Right cardiac atrium (tissue), 5 donors: ENCODE measurements at regions not wholly inside any gene's neighbourhood (a gene's known extent, or its start where the extent isn't known, plus 50 kb on each side); places are given as distances from the start of the nearest gene placed in this dataset.

Experiments used
- ATAC-seq, 2 donors: fragments of 200-7000 bp; cut with Tn5 transposase; one replicate each; pipeline versions ENCODE4 v1.8.0 to v1.9.1; 2020; ENCODE audit warnings: moderate library complexity in 2 of 2, mild to moderate bottlenecking in 1 of 2
- DNase-seq, 3 donors: peaks; one replicate each; pipeline ENCODE4 v3.0.0-alpha.2; 2020
- H3K27ac ChIP-seq: one replicate; pipeline ENCODE4 v1.5.1; 2013; ENCODE audit warnings: mild to moderate bottlenecking, low read length, control low read depth, moderate library complexity
- H3K27me3 ChIP-seq: one replicate; pipeline ENCODE4 v1.6.1; 2013; ENCODE audit not compliant: control insufficient read depth, insufficient read depth
- H3K4me1 ChIP-seq: one replicate; pipeline ENCODE4 v1.6.1; 2013; ENCODE audit warnings: low read length; ENCODE audit not compliant: control insufficient read depth, insufficient read depth
- H3K4me3 ChIP-seq: one replicate; pipeline ENCODE4 v1.5.1; 2013; ENCODE audit warnings: low read length, control low read depth
- H3K9me3 ChIP-seq: one replicate; pipeline ENCODE4 v1.6.1; 2013; ENCODE audit warnings: low read length; ENCODE audit not compliant: control insufficient read depth
- WGBS: extraction: QIAGEN DNeasy Blood & Tissue Kit; methylation state at CpG from one replicate; pipeline ENCODE4 v1.1.7; 2013; 5-methylcytosine and 5-hydroxymethylcytosine counted together
- intact Hi-C, 4 donors: fragments of 100-400 bp; cut with DNase I; formaldehyde crosslinking; loops; one replicate each; pipeline versions ENCODE4 v1.11.0 to v1.14.0; 2022 to 2023
- donor health status: healthy with polysubstance abuse.
- donor health status: DM: no; HTN: yes; CAD: no.
- donor health status: DM: no; HTN: no; CAD: no.
- donor health status: DM: no; HTN: yes; CAD: no; lungs with severe emphysema.
- donor health status: DM: yes; HTN: yes; CAD: no.

- no peak for DNase-seq
Measured at GRCh38 chr3:10555263-10555662, 49.9 kb upstream of the ATP2B2 start.

GRCh38 chr3:10556312-10556711 lies 50.9 kb upstream of the ATP2B2 start:
- Histone ChIP-seq H3K27me3 (no peaks in the 10 kb centered on the region), H3K4me3 (no peak overlapping the region), H3K9me3 (no peaks in the 10 kb centered on the region), H3K27ac (no peak overlapping the region), H3K4me1 (no peaks in the 10 kb centered on the region)
- DNase-seq = no peak
- ATAC-seq = no peak
- intact Hi-C loops = no loop called here
- WGBS = 59% methylated on average over 7 of the region's 7 CpGs

More at GRCh38 chr3:10555263-10555662, 49.9 kb upstream of the ATP2B2 start:
- intact Hi-C loops = no loop called here
- no peaks in the 10 kb centered on the region for H3K9me3 ChIP-seq
- WGBS = 83% methylated on average over 1 of the region's 1 CpG
- H3K27ac ChIP-seq = no peak overlapping the region
- H3K4me3 ChIP-seq = no peak overlapping the region
- H3K4me1 ChIP-seq = no peaks in the 10 kb centered on the region
- no peak for ATAC-seq
- H3K27me3 ChIP-seq = no peaks in the 10 kb centered on the region

GRCh38 chr3:10557250-10557649 lies 51.9 kb upstream of the ATP2B2 start:
- Histone ChIP-seq H3K27me3 (no peaks in the 10 kb centered on the region), H3K4me1 (no peaks in the 10 kb centered on the region), H3K4me3 (no peak overlapping the region), H3K27ac (no peak overlapping the region), H3K9me3 (no peaks in the 10 kb centered on the region)
- ATAC-seq = no peak
- no peak for DNase-seq
- WGBS = 59% methylated on average over 7 of the region's 7 CpGs
- intact Hi-C loops = no loop called here

GRCh38 chr3:10557781-10558373 lies 52.5 kb upstream of the ATP2B2 start:
- no peaks in the 10 kb centered on the region for H3K4me1 ChIP-seq
- H3K27ac ChIP-seq = no peak overlapping the region
- H3K9me3 ChIP-seq = no peaks in the 10 kb centered on the region
- DNase-seq = no peak
- 62% methylated on average over 5 of the region's 5 CpGs for WGBS
- intact Hi-C loops = no loop called here
- H3K4me3 ChIP-seq = no peak overlapping the region
- no peak for ATAC-seq
- no peaks in the 10 kb centered on the region for H3K27me3 ChIP-seq

GRCh38 chr3:10558736-10559135 lies 53.4 kb upstream of the ATP2B2 start:
- Histone ChIP-seq H3K27me3 (no peaks in the 10 kb centered on the region), H3K27ac (no peak overlapping the region), H3K9me3 (no peaks in the 10 kb centered on the region), H3K4me1 (no peaks in the 10 kb centered on the region), H3K4me3 (no peak overlapping the region)
- no peak for DNase-seq
- intact Hi-C loops = no loop called here
- no peak for ATAC-seq
- WGBS = 33% methylated on average over 4 of the region's 4 CpGs

- DNase-seq (no peak), ATAC-seq (no peak)
- 80% methylated on average over 14 of the region's 14 CpGs for WGBS
- Histone ChIP-seq H3K27me3 (no peaks in the 10 kb centered on the region), H3K27ac (no peak overlapping the region), H3K9me3 (no peaks in the 10 kb centered on the region), H3K4me1 (no peaks in the 10 kb centered on the region), H3K4me3 (no peak overlapping the region)
- intact Hi-C loops = no loop called here
Measured at GRCh38 chr3:10560060-10560861, 54.9 kb upstream of the ATP2B2 start.

- H3K9me3 ChIP-seq = no peaks in the 10 kb centered on the region
- no peak overlapping the region for H3K4me3 ChIP-seq
- WGBS = 75% methylated on average over 7 of the region's 7 CpGs
- ATAC-seq (no peak), DNase-seq (no peak)
- intact Hi-C loops = no loop called here
- no peaks in the 10 kb centered on the region for H3K27me3 ChIP-seq
- H3K4me1 ChIP-seq = no peaks in the 10 kb centered on the region
- H3K27ac ChIP-seq = no peak overlapping the region
Measured at GRCh38 chr3:10561162-10561945, 56.0 kb upstream of the ATP2B2 start.

- no peak overlapping the region for H3K4me3 ChIP-seq
- H3K4me1 ChIP-seq = no peaks in the 10 kb centered on the region
- DNase-seq (no peak), ATAC-seq (no peak)
- no peak overlapping the region for H3K27ac ChIP-seq
- H3K27me3 ChIP-seq = no peaks in the 10 kb centered on the region
- intact Hi-C loops = no loop called here
- no peaks in the 10 kb centered on the region for H3K9me3 ChIP-seq
- 57% methylated on average over 4 of the region's 4 CpGs for WGBS
Measured at GRCh38 chr3:10561946-10562560, 56.7 kb upstream of the ATP2B2 start.

- no peaks in the 10 kb centered on the region for H3K4me1 ChIP-seq
- no peaks in the 10 kb centered on the region for H3K27me3 ChIP-seq
- WGBS = 84% methylated on average over 2 of the region's 2 CpGs
- intact Hi-C loops = no loop called here
- H3K9me3 ChIP-seq = no peaks in the 10 kb centered on the region
- ATAC-seq (no peak), DNase-seq (no peak)
- no peak overlapping the region for H3K4me3 ChIP-seq
- no peak overlapping the region for H3K27ac ChIP-seq
Measured at GRCh38 chr3:10563396-10563795, 58.0 kb upstream of the ATP2B2 start.

- intact Hi-C loops = no loop called here
- H3K9me3 ChIP-seq = no peaks in the 10 kb centered on the region
- H3K4me3 ChIP-seq = no peak overlapping the region
- no peaks in the 10 kb centered on the region for H3K4me1 ChIP-seq
- no peak overlapping the region for H3K27ac ChIP-seq
- ATAC-seq (no peak), DNase-seq (no peak)
- H3K27me3 ChIP-seq = no peaks in the 10 kb centered on the region
- 67% methylated on average over 3 of the region's 3 CpGs for WGBS
Measured at GRCh38 chr3:10565814-10566213, 60.4 kb upstream of the ATP2B2 start.

- Histone ChIP-seq H3K9me3 (no peaks in the 10 kb centered on the region), H3K27me3 (no peaks in the 10 kb centered on the region), H3K27ac (no peak overlapping the region), H3K4me1 (peaks cover 1% of the 10 kb centered on the region), H3K4me3 (no peak overlapping the region)
- ATAC-seq = no peak
- intact Hi-C loops = no loop called here
- WGBS = 89% methylated on average over 3 of the region's 3 CpGs
- DNase-seq = no peak
Measured at GRCh38 chr3:10566451-10566850, 61.1 kb upstream of the ATP2B2 start.
